Inferior parietal cortex (tissue), 1 donor: ENCODE measurements at regions not wholly inside any gene's neighbourhood (a gene's known extent, or its start where the extent isn't known, plus 50 kb on each side); places are given as distances from the start of the nearest gene placed in this dataset.

Experiments used
- DNase-seq: peaks from one replicate; pipeline ENCODE4 v3.0.0-alpha.2; 2016; ENCODE audit errors: extremely low spot score

DNA sequence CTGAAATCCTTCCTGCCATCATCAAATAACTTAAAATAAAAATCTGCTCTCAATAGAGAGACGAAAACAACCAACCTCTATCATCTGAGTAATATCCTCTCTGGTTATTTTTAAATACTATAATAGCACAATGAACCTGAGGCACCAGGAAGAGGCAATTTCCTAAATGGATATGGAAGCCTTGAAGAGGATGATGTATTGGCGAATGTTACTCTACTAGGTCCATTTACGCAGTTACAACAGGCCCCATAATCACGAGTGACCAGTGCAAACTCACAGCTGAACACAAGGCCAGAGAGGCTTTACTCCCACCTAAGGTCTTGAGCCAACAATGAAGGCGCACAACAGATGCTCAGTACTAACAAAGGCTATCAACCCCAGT is 678.8 kb upstream of the NR3C2 start:
- no peak for DNase-seq

DNA sequence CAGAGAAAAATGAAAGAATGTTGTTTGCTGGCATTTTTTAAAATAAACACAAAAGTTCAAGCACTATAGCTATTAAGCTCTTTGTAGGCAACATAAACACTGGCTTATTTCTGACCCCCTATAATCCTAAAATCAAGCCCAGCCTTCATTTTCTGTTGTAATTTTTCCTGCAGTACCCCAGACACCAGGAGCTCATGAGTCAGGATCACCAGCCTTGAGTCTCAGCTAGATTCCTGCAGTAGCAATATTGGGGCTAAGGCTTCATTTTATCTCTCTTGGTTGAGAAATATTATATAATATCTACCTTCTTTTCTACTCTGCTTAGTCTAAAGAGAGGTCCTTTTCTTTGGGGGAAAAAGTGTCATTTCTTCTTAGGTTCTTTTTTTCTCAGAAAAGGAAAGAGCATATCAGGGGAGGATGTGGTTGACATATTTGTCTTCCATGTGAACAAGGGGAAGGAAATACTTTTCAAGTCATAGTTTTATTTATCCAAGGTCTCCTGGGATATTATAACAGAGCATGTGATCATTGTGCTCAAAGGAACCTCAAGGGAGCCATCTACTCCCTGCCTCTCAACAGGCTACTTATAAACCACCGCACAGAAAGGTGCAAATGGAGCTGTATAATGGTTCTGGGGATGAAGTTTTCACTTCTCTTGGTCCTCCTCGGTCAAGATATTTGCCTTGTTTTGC is 678.3 kb upstream of the NR3C2 start:
- no peak for DNase-seq

DNA sequence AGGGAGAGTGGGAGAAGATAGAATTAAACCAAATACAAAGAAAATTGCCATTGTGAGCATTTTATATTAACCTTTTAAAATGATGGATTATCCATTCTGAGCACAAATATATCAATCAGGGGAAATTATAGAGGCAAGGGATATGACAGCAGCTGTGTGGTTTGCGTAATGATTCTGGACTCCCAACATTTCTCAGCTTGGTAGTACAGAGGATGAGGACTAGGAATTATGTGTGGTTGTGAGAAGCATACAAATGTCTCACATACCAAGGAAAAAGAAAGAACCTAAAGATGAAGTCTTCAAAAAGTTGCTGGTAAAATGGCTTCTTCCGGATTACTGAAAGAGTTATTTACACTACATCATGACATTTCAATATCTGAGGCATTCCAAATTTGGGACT is 674.6 kb upstream of the NR3C2 start:
- DNase-seq: no peak

DNA sequence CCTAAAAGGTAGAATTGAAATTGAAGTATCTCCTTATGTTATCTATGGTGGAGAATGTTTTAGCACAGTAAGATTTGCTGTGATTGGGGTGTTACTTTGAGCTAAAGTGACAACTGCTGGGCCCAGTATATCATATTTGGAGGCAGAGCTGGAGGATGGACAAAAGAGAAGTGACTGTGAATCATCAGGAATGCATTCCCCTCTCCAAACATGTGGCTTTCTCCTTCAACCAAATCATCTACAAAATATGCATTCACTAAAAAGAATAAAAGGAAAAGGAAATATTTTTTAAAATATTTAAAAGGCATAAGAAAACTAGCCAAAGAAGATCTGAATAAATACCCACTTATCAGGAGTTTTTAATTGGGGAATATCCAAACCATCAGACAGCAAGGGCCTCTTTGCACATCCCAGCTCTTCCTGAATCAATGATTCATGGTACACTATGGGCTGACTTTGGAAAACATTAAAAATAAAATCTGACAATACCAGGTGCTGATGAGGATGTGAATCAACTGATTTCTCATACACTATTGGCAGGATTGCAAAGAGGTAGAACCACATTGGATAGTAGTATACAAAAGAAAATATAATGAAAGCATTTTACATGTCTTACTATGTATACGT is 671.7 kb upstream of the NR3C2 start:
- no peak for DNase-seq

DNA sequence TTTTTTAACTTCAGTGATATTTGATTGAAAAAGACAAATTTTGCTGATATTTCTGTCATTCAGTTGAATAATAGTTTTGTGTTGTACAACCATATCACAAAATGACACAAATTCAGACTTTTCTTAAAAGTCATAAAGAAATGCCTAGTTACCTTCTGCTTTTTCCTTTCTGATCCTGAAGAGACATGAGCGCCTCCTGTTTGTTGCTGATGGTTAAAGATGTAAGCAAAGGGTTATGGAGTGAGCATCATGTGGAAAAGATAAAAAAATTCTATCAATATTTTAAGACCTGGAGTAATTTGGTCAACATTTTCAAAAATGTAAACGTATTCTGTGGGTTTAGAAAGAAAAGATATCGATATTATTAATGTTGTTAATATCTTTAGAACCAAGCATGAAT is 669.9 kb upstream of the NR3C2 start:
- no peak for DNase-seq

DNA sequence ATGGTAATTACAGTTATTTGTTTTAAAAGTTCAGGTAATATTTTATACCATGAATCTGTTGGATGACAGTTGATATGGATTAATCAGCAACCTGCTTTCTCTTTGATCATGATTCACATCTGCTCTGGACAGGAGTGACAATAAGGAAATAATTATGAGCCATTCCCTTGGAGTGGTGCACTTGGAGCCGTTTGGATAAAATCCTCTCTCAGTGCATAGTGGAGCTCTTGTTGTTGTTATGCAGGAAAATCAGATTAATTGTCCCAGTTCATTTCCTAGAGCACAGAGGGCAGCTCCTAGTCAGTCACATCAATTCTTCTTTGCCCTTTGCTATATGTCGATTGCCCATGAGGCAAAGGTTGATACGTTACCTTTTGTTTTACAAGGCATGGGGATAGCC is 668.3 kb upstream of the NR3C2 start:
- no peak for DNase-seq

DNA sequence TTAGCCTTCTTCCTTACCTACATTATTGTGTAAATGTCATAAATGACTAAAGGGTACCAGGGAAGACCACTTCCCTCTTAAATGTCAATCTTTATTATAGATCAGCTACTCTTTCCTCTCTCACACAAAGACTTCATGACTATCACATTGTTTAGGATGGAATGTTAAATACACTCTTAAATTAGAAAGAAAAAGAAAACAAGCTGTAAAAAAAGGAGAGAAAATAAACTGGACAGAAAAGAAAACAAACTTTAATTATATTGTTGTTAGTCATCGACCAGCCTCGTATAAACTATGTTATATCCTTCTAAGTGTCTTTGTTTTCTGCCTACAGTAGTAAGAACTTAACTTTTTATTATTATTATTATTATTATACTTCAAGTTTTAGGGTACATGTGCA is 666.4 kb upstream of the NR3C2 start:
- DNase-seq: no peak

DNA sequence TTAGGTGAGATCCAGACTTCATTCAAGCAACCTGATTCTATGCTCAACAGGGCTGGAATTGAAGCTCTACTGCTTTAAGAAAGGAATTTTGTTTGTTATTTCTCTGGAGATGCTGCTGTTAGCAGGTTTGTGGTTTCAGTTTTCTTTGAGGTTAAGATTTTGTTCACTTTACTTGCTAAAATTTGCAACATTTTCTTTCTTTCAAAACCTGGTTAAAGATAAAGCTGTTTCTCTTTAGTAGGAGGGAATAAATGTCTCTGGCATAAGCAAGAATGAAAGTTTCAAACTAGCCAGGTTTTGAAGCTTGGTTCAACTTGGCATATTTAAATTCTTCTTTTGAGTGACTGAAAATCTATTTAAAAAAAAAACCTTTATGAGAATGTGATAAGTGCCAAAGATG is 660.6 kb upstream of the NR3C2 start:
- DNase-seq: no peak

DNA sequence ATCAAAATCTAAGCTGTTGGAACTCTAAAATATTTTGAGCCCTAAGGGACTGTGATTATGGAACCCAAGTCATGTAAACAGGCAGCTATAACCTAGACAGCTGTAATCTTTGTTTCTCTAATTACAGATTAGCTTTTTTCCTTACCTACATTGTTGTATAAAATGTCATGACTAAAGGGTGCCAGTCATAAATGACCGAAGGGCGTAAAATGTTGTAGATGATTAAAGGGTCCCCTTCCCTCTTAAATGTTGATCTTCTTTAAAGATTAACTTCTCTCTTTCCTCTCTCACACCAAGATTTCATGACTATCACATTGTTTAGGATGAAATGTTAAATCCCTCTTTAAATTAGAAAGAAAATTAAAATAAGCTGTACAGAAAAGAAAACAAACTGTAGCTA is 659.4 kb upstream of the NR3C2 start:
- no peak for DNase-seq

DNA sequence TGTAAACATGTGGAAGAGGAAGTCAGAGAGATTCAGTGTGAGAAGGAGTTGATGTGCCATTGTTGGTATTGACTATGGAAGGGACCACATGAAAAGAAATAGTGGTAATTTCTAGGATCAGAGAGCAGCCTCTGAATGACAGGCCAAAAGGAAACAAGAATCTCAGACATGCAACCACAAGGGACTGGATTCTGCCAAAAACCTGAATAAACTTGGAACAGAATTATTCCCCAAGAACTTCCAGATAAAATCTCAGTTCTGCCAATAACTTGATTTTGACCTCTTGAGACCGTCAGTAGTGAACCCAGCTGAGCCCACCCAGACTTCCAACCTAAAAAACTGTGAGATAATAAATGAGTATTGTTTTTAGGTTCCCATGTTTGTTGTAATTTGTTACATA is 653.6 kb upstream of the NR3C2 start:
- no peak for DNase-seq

DNA sequence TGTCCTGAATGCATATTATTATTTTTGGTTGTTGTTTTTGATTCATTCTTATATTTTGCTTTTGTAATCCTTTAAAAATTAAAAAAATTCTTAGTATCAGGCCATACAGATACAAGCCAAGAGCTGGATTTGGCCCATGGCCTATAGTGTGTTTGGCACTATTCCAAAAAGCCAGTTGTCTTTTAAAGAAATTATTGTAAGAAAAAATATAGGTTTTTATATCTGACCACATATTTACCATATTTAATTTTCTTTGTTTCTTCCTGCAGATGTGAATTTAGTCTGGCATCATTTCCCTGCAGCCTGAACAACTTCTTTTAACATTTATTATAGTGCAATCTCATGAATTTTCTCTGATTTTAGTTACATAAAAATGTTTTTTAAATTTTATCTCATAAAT is 652.8 kb upstream of the NR3C2 start:
- DNase-seq: no peak

DNA sequence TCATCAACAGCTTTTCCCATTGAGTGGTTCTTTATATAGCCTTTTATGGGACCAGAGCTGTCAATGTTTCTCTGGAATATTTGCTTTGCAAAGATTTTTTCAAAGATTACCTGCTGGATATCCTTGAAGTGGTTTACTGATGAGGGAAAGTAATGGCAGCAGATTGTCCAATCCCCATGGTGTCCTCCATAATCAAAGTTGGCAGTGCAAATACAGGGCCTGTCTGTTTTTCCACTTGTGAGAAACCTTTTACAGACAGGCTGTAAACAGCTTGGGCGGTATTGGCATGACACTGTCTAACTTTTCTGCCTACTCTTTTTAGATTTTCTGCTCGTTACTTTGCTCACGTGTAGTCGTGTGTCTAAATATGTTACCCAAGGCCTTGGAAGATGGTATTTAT is 641.9 kb upstream of the NR3C2 start:
- DNase-seq: no peak

DNA sequence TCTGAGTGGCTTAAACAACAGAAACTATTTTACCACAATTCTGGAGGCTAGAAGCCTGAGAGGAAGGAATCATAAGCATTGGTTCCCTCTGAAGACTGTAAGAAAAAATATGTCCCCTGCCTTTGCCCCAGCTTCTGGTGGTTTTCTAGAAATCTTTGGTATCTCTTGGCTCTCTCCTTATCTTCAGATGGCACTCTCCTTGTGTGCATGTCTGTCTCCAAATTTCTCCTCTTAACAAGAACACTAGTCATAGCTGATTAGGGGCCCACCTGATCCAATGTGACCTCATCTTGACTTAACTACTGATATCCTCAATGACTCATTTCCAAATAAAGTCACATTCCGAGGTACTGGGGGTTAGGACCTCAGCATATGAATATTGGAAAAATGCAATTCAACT is 635.0 kb upstream of the NR3C2 start:
- DNase-seq: no peak

DNA sequence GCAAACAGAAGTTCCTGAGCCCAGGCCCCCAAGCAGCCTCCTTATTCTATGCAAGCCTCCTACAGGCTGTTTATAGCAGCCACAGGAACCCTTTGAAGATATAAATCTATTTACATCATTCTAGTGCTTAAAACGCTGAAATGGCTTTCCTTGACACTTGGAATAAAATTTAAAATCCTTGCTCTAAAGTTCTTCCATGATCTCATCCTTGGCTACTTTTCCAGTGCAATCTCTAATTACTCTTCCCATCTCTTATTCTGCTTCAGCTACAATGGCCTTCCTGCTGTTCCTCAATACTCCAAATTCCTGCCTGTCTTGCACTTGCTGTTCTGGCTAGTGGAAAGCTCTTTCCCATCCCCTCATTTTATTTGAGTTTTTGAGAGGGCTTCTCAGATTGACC is 634.2 kb upstream of the NR3C2 start:
- no peak for DNase-seq

DNA sequence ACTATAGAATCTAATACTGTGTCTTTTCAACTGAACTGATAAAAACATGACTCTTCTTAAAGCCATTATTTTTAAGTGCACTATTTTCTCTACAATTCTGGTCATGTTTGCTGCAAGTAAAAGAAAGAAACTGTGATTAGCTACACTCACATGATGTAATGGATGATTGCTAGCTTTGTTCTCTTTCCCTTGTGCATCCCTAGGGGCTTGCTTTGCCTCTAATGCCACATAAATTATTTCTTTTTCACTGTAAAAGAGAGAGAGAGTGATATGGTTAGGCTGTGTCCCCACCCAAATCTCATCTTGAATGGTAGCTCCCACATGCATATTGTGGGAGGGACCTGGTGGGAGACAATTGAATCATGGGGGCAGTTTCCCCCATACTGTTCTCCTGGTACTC is 630.2 kb upstream of the NR3C2 start:
- no peak for DNase-seq

DNA sequence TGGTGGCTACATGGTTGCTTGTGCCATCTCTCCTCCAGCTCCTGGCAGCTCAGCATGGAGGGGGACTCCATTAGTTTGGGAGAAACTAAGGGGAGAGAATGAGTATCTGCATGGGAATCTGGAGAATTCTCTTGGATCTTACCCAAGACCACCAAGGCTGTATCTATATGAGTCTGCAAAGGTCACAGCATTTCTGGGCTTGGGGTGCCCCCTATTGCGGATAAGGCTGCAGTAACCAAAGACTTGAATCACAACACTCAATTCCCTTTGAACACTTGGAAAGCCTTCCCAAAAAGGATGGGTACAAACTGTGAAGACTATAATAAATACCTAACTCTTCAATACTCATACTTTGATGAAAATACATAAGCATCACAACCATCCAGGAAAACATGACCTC is 623.5 kb upstream of the NR3C2 start:
- no peak for DNase-seq

DNA sequence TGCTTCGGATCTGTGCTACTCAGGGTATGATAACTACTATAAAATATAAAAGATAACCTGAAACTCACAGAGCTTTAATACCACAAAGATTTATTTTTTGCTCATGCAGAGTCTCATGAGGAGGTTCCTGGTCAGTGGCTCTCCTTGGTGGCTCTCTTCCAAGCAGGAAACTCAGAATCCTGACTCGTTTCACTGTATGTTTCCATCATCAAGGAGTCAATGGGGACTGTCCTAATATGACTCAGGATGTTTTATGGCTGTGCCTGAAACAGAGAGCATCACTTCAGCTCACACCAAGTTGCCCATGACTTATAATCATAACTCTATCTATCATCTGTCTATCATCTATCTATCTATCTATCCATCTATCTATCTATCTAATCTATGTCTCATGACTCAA is 620.8 kb upstream of the NR3C2 start:
- no peak for DNase-seq

DNA sequence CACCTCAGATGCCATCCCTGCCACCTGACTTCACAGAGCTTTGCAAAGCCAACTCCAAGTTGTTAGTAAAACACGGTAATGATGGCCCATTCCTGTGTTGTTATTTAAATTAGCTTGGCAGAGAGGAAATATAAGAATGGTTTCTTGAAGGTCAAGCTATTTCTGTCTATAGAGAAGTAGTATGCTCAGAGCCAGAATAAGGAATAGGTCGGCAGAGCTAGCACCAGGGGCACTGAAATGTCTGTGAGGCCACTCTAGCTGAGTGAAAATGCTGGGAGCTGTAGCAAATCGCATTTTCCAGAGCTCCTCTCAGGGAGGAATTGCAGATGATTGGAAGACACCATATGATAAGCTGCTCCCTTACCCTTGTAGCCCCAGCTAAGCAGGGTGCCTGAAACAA is 615.4 kb upstream of the NR3C2 start:
- DNase-seq: no peak

DNA sequence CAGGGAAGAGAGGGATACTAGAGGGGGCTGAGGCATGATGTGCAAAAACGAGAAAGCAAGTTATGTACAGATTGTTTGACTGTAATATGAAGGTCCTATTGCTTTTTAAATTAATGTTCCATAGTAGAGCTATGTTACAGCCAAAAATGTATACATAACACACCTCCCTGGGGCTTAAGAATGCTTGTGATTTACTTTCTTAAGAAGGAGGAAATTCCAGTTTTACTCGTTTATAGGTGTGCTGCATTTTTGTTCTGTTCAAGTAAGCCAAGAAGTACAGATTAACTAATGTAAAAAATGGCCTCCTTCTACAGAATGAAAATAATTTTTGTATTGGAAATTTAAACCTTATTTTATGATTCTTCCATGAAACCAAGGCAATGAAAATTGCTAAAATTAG is 614.4 kb upstream of the NR3C2 start:
- DNase-seq: no peak

DNA sequence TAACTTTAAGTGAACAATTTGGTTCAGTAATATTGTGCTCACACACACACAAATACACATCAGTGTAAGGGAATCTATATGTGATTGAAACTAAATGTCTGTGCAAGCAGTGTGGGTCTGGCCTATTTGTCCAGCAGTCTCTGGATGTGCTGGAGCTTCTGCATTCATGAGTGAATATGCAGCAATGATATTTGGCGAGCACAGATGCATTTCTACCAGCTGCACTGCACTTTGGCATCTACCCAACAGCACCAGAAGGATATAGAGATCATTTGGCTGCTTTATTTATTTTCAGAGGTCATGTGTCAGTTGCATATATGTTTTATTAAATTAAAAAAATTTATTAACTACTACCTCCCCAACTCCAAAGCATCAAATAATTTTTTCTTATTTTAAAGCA is 613.4 kb upstream of the NR3C2 start:
- no peak for DNase-seq

DNA sequence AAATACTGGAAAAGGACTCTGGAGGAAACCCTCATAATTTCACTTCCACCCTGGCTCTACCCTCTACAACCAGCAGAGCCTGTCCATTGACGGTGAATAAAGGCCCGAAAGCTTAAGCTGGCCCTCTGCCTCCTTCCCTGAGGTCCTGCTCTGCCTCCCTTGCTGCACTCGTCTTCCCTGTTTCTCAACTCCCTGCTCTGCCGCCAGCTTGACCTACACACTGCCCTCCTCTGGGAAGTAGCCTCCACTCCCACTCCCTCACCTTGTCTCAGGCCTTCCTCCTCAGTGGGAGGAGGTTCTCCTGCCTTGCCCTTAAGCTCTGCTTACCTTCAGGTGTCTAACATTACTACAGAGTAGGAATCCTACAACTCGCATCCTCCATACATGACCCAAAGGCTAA is 608.6 kb upstream of the NR3C2 start:
- no peak for DNase-seq

DNA sequence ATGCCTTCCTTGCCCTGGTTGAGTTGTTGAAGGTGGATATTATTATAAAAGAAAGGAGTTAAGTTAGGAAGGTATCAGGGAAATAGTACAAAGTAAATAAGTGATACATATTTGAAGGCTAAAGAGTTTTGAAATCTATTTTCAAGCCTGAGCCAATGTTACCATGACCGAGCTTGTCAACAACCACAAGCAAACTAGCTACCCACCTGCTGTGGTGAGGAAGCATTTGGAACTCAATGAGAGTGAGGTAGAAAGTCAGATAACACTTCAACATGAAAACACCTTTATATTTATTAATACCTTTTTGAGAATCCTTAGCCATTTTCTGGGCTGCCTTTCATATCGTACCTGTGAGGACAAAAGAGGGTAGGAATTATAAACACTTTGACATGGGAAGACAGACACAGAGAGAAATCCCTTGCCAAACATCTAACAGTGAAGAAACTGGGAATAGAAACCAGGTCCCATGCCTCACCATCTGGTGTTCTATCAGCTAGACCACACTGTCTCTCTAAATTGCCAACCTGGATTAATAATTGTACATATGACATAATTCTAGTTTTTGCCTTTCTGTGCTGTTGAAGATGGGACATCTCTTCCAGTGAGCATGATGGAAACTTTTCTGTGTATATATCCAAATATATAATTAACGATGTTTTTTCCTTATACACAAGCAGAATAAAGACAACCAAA is 606.4 kb upstream of the NR3C2 start:
- DNase-seq: no peak

DNA sequence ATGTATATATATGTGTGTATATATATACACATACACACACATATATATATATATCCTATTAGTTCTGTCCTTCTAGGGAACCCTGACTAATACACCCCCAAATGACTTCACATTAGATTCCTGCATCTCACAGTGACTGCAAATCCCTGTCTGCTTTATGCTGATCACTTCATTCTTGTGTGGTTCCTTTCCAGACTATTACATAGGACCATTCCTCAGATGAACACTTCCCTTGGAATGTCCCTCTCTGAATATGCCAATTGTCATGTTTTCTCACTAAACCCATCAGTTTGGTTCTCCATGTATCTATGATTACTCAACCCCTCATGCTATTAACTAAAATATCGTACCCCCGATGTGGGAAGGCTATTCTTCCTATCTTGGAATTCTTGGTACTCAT is 605.2 kb upstream of the NR3C2 start:
- no peak for DNase-seq

DNA sequence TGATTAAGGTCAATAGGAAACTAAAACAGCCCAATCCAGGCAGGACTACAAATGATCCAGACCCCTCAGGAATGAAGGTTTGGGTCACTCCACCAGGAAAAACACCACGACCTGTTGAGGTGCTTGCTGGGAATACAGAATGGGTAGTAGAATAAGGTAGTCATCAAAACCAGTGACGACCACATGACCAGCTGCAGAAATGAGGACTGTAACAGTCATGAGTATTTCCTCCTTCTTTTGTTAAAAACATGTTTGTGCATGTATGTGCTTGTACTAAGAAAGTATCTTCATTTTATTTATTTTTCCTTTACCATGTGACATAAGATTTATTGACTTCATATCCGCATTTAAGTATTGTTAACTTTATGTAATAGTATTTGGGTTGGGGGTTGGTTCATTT is 603.5 kb upstream of the NR3C2 start:
- no peak for DNase-seq
